NB4 (cell line): ENCODE measurements at regions not wholly inside any gene's neighbourhood (a gene's known extent, or its start where the extent isn't known, plus 50 kb on each side); places are given as distances from the start of the nearest gene placed in this dataset.

Experiments
- DNase-seq: peaks from one replicate; pipeline ENCODE4 v3.0.0; 2010; ENCODE audit warnings: low read depth
- H3K4me3 ChIP-seq: one replicate; pipeline ENCODE4 v1.5.1; 2011; ENCODE audit warnings: mild to moderate bottlenecking, low read depth, low read length, moderate library complexity
- CTCF ChIP-seq: IDR thresholded peaks from one replicate; pipeline ENCODE4 v1.5.1; 2012; ENCODE audit warnings: low read depth, low read length
- MAX ChIP-seq: IDR thresholded peaks from 2 replicates; pipeline ENCODE4 v1.6.1; 2011; ENCODE audit warnings: low read depth, low read length
- MYC ChIP-seq: IDR thresholded peaks from 2 replicates; pipeline ENCODE4 v1.6.1; 2011; ENCODE audit warnings: low read depth, low read length
- POLR2A ChIP-seq: IDR thresholded peaks from 2 replicates; pipeline ENCODE4 v1.6.1; 2011; ENCODE audit warnings: mild to moderate bottlenecking; ENCODE audit not compliant: insufficient read length; ENCODE audit errors: extremely low read depth

GRCh38 chr7:86958380-86958779, 101.1 kb downstream of the ELAPOR2 start:
- no peak for DNase-seq

GRCh38 chr7:86956567-86956966, 102.9 kb downstream of the ELAPOR2 start:
- TF ChIP-seq CTCF, result no peak
- TF ChIP-seq POLR2A, result no peak
- no peak for TF ChIP-seq MYC
- TF ChIP-seq MAX, result no peak
- DNase-seq, result no peak
- no peak overlapping the region for H3K4me3 ChIP-seq

More at GRCh38 chr7:86958380-86958779, 101.1 kb downstream of the ELAPOR2 start:
- H3K4me3 ChIP-seq, result no peak overlapping the region
- no peak for TF ChIP-seq CTCF
- TF ChIP-seq MYC, result no peak
- TF ChIP-seq MAX, result no peak
- no peak for TF ChIP-seq POLR2A

- no peak overlapping the region for H3K4me3 ChIP-seq
- TF ChIP-seq POLR2A, result no peak
- no peak for TF ChIP-seq MYC
- no peak for TF ChIP-seq CTCF
- no peak for TF ChIP-seq MAX
- no peak for DNase-seq
Observed at GRCh38 chr7:86955895-86956503, 103.5 kb downstream of the ELAPOR2 start.

- H3K4me3 ChIP-seq, result no peak overlapping the region
- TF ChIP-seq CTCF (no peak), MYC (no peak), POLR2A (no peak), MAX (no peak)
- DNase-seq, result no peak
Observed at GRCh38 chr7:86954971-86955370, 104.5 kb downstream of the ELAPOR2 start.

- TF ChIP-seq MYC (no peak), MAX (no peak), CTCF (no peak), POLR2A (no peak)
- no peak for DNase-seq
- no peak overlapping the region for H3K4me3 ChIP-seq
Observed at GRCh38 chr7:86953653-86954336, 105.7 kb downstream of the ELAPOR2 start.
